NCI-H1417 treated with DMSO at 0.1 percent for 48 hours (cell line): ENCODE measurements at regions not wholly inside any gene's neighbourhood (a gene's known extent, or its start where the extent isn't known, plus 50 kb on each side); places are given as distances from the start of the nearest gene placed in this dataset.

ENCODE experiments used
- DNase-seq: peaks from one replicate; lab custom pipeline; 2025; lab: John Stamatoyannopoulos, UW

DNA sequence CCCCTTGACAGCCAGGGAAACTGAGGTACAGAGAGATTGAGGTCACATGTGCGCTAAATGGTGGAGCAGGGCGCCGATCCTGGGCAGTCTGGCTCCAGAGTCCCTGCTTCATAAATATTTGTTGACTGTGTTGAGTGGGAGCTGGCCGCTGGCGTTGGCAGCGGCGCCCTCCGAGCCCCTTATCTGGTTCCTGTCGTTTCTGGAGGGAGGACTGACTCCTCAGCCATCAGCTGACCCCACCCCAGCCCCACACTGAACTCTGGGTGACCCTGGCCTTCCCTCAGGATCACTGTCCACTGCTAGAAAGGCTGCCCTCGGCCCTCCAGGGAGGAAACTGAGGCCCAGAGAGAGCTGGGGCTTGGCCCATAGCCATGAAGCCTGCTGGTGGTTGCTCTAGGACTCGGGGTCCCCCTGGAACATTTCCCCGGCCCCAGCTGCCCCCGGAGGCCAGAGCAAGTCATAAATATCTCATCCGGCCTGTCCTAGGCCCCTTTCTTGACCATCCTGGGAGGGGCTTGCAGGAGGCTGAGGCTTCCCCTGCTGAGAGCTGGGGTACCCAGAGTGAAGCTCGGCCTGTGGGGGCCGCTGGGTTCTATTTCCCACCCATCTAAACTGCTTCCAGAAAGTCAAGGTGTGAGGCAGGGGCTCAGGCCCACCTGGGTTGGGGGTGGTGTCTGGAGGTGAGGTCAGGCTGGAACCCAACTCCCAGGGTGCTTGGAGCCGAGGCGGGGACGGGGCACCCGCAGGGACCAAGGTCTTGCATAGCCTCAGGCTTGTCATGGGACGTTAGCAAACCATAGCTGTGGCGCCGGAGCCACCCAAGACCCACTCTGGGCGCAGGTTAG lies 51.7 kb upstream of the GSE1 start:
- DNase-seq, result no peak

DNA sequence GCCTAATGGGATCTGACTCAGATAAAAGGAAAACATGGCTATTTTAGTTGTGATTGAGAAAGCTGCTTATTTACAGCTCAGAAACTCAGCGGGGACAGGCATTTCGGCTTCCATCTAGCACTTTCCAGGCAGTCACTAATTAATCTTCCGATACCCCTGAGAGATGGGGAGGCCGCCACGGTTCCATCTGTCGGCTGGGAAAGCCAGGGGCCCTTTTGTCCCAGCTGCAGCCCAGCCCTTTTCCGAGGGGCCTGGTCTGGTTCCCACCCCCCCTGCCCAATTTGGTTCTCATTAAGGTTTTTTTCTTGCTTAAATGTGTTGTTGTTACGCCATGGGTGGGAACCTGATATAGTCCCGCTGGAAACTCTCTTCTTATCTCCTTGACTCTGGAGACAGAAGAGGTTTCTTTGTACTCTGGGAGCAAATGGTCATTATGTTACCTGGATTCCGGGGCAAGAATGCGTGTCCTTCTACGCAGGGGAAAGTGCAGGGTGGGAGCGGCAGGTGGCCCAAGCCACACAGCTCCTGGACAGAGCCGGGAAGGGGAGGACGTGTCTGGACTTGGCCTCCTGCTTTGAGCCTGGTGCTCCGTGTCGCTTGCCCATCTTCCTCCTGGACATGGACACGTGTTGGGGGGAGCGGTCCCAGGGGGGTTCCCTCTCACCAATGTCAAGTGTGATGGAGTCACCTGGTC lies 50.9 kb upstream of the GSE1 start:
- no peak for DNase-seq

DNA sequence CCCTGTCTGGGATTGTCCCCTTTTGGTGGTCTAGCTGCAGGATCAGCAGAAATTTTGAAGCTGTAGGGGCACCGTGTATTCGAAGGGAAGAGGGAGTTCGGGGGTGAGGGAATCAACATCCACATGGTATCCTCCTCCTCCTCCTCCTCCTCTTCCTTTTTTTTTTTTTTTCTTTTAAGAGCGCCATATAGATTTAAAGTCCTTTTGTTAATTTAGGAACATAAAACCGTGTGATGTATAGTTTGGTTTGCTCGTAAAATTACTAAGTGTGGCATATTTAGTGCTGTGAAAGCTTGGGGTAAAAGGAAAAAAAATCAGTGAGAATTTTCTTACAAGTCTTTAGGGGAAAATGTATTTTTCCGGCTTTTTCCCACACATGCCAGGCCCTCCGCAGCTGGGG lies 50.1 kb upstream of the GSE1 start:
- no peak for DNase-seq
